Activated CD8-positive, alpha-beta T cell treated with anti-CD3 and anti-CD28 coated beads for 36 hours (primary cell): ENCODE measurements at regions not wholly inside any gene's neighbourhood (a gene's known extent, or its start where the extent isn't known, plus 50 kb on each side); places are given as distances from the start of the nearest gene placed in this dataset.

ENCODE experiments used
- ATAC-seq: fragments of 200-7000 bp; cut with Tn5 transposase; one replicate; pipeline ENCODE4 v1.10.0; 2021; ENCODE audit warnings: mild to moderate bottlenecking, moderate library complexity
- CTCF ChIA-PET: fragments of 350-600 bp; sonication (Branson Sonifier 250); formaldehyde crosslinking; loops from one replicate; lab custom pipeline; 2021; ENCODE audit warnings: antibody characterized with exemption; lab: Charles Lee
- POLR2A ChIA-PET: fragments of 350-600 bp; sonication (Branson Sonifier 250); formaldehyde crosslinking; loops from one replicate; lab custom pipeline; 2021; ENCODE audit warnings: antibody characterized with exemption; lab: Charles Lee
- DNase-seq: peaks from one replicate; pipeline ENCODE4 v3.0.0-alpha.2; 2020
- H3K27ac Mint-ChIP-seq: one replicate; pipeline ENCODE4 v1.8.0; 2021; ENCODE audit warnings: mild to moderate bottlenecking, mixed read lengths
- H3K27me3 Mint-ChIP-seq: one replicate; pipeline ENCODE4 v1.8.0; 2021; ENCODE audit warnings: mixed read lengths
- H3K36me3 Mint-ChIP-seq: one replicate; pipeline ENCODE4 v1.8.0; 2021; ENCODE audit warnings: low read depth, mixed read lengths
- H3K4me1 Mint-ChIP-seq: one replicate; pipeline ENCODE4 v1.8.0; 2021; ENCODE audit warnings: low read depth, mixed read lengths
- H3K4me3 Mint-ChIP-seq: one replicate; pipeline ENCODE4 v1.8.0; 2021; ENCODE audit warnings: mild to moderate bottlenecking, moderate library complexity, mixed read lengths
- H3K9me3 Mint-ChIP-seq: one replicate; pipeline ENCODE4 v1.8.0; 2021; ENCODE audit warnings: mixed read lengths
- intact Hi-C: fragments of 100-400 bp; cut with micrococcal nuclease; formaldehyde crosslinking; loops from one replicate; pipeline ENCODE4 v1.10.0; 2022
- TF ChIP-seq, protein P1 (sequence below): fragments of 200-600 bp; IDR thresholded peaks from one replicate; pipeline ENCODE4 v1.8.0; 2022; ENCODE audit warnings: antibody characterized with exemption, mild to moderate bottlenecking

GRCh38 chr14:86518298-86518697 is 988.4 kb downstream of the FLRT2 start:
- ATAC-seq (no peak), DNase-seq (no peak)
- POLR2A ChIA-PET = no interaction called here
- H3K27me3 Mint-ChIP-seq = no peaks in the 10 kb centered on the region
- H3K9me3 Mint-ChIP-seq = peaks cover 3% of the 10 kb centered on the region
- no peaks in the 10 kb centered on the region for H3K36me3 Mint-ChIP-seq
- no peaks in the 10 kb centered on the region for H3K4me1 Mint-ChIP-seq
- intact Hi-C loops = no loop called here
- no peak overlapping the region for H3K27ac Mint-ChIP-seq
- H3K4me3 Mint-ChIP-seq = no peak overlapping the region
- CTCF ChIA-PET = no interaction called here
- TF ChIP-seq, protein P1, sequence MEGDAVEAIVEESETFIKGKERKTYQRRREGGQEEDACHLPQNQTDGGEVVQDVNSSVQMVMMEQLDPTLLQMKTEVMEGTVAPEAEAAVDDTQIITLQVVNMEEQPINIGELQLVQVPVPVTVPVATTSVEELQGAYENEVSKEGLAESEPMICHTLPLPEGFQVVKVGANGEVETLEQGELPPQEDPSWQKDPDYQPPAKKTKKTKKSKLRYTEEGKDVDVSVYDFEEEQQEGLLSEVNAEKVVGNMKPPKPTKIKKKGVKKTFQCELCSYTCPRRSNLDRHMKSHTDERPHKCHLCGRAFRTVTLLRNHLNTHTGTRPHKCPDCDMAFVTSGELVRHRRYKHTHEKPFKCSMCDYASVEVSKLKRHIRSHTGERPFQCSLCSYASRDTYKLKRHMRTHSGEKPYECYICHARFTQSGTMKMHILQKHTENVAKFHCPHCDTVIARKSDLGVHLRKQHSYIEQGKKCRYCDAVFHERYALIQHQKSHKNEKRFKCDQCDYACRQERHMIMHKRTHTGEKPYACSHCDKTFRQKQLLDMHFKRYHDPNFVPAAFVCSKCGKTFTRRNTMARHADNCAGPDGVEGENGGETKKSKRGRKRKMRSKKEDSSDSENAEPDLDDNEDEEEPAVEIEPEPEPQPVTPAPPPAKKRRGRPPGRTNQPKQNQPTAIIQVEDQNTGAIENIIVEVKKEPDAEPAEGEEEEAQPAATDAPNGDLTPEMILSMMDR = no peak

- Mint-ChIP-seq H3K4me3 (no peak overlapping the region), H3K27ac (no peak overlapping the region), H3K4me1 (no peaks in the 10 kb centered on the region), H3K36me3 (no peaks in the 10 kb centered on the region), H3K9me3 (peaks cover 3% of the 10 kb centered on the region), H3K27me3 (no peaks in the 10 kb centered on the region)
- ChIA-PET CTCF (no interaction called here), POLR2A (no interaction called here)
- no peak for DNase-seq
- TF ChIP-seq, protein P1 = no peak
- intact Hi-C loops = no loop called here
- no peak for ATAC-seq
Observed at GRCh38 chr14:86515195-86515594, 985.3 kb downstream of the FLRT2 start.

DNA sequence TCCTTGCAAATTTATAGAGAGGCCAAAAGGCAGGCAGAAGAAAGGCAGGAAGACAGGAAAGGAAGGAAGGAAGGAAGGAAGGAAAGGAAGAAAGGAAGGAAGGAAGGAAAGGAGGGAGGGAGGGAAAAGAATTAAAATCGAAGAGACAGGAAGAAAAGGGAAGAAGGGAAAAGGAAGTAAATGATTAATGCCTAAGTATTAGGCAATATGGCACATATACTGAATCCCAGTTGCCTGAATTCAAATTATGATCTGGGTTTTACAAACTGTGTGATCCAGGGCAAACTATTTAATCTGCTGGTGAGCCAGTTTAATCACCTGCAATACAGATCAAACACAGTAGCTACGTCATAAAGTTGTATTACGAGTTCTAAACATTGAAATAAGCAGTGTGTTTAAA is 983.6 kb downstream of the FLRT2 start:
- no peaks in the 10 kb centered on the region for H3K27me3 Mint-ChIP-seq
- CTCF ChIA-PET = no interaction called here
- no peak overlapping the region for H3K4me3 Mint-ChIP-seq
- H3K36me3 Mint-ChIP-seq = no peaks in the 10 kb centered on the region
- peaks cover 3% of the 10 kb centered on the region for H3K9me3 Mint-ChIP-seq
- no peaks in the 10 kb centered on the region for H3K4me1 Mint-ChIP-seq
- ATAC-seq (no peak), DNase-seq (no peak)
- POLR2A ChIA-PET = no interaction called here
- TF ChIP-seq, protein P1 = no peak
- intact Hi-C loops = no loop called here
- no peak overlapping the region for H3K27ac Mint-ChIP-seq

DNA sequence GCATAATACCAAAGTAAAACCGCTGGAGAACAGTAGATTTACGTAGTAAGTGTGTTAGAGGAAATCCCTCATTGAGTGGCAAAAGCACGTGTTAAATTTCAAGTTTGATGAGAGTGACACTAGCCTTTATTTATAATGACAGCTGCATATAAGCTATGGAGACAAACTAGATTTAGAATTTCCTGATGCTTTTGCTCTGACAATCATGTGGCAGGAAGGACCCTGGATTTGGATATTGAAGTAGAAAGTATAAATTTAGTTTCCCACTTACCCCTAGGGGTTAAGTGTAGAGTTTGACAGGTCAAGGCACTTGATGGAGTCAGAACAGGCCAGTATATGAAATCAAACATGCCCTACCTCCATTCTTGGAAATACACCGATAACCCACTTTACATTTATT is 983.1 kb downstream of the FLRT2 start:
- H3K27ac Mint-ChIP-seq = no peak overlapping the region
- intact Hi-C loops = no loop called here
- ATAC-seq = no peak
- ChIA-PET POLR2A (no interaction called here), CTCF (no interaction called here)
- H3K4me1 Mint-ChIP-seq = no peaks in the 10 kb centered on the region
- peaks cover 3% of the 10 kb centered on the region for H3K9me3 Mint-ChIP-seq
- H3K4me3 Mint-ChIP-seq = no peak overlapping the region
- no peak for DNase-seq
- TF ChIP-seq, protein P1 = no peak
- H3K36me3 Mint-ChIP-seq = no peaks in the 10 kb centered on the region
- no peaks in the 10 kb centered on the region for H3K27me3 Mint-ChIP-seq

- ATAC-seq (no peak), DNase-seq (no peak)
- H3K9me3 Mint-ChIP-seq = no peaks in the 10 kb centered on the region
- no peaks in the 10 kb centered on the region for H3K4me1 Mint-ChIP-seq
- no peaks in the 10 kb centered on the region for H3K36me3 Mint-ChIP-seq
- TF ChIP-seq, protein P1 = no peak
- no peaks in the 10 kb centered on the region for H3K27me3 Mint-ChIP-seq
- POLR2A ChIA-PET = no interaction called here
- no peak overlapping the region for H3K4me3 Mint-ChIP-seq
- CTCF ChIA-PET = no interaction called here
- intact Hi-C loops = no loop called here
- no peak overlapping the region for H3K27ac Mint-ChIP-seq
Observed at GRCh38 chr14:86510491-86510890, 980.5 kb downstream of the FLRT2 start.
